Loucy (cell line): ENCODE measurements at regions not wholly inside any gene's neighbourhood (a gene's known extent, or its start where the extent isn't known, plus 50 kb on each side); places are given as distances from the start of the nearest gene placed in this dataset.

Source experiments
- H2AFZ ChIP-seq: fragments of 200-600 bp; sonication (generic); 2 replicates; pipeline ENCODE4 v1.6.0; 2016; ENCODE audit warnings: antibody characterized with exemption, mild to moderate bottlenecking, low read length, moderate library complexity
- H3F3A ChIP-seq: fragments of 200-600 bp; 2 replicates; pipeline ENCODE4 v1.6.0; 2016; ENCODE audit warnings: antibody characterized with exemption, low read depth, mild to moderate bottlenecking
- H3K27me3 ChIP-seq: fragments of 200-600 bp; sonication (generic); 2 replicates; pipeline ENCODE4 v1.6.1; 2014; ENCODE audit warnings: low read length, mild to moderate bottlenecking; ENCODE audit not compliant: insufficient read depth, poor library complexity, severe bottlenecking
- H3K36me3 ChIP-seq: fragments of 200-600 bp; sonication (generic); 2 replicates; pipeline ENCODE4 v1.6.1; 2016; ENCODE audit warnings: low read length; ENCODE audit not compliant: insufficient read depth
- H3K4me1 ChIP-seq: fragments of 200-600 bp; sonication (generic); 2 replicates; pipeline ENCODE4 v1.5.1; 2014; ENCODE audit warnings: low read length, mild to moderate bottlenecking; ENCODE audit not compliant: insufficient read depth, poor library complexity, severe bottlenecking
- H3K4me2 ChIP-seq: fragments of 200-600 bp; sonication (generic); 2 replicates; pipeline ENCODE4 v1.6.0; 2014; ENCODE audit warnings: antibody characterized with exemption, low read length, low read depth, mild to moderate bottlenecking; ENCODE audit not compliant: poor library complexity, severe bottlenecking
- H3K4me3 ChIP-seq: fragments of 200-600 bp; sonication (generic); 2 replicates; pipeline ENCODE4 v1.5.1; 2014; ENCODE audit warnings: low read length, mild to moderate bottlenecking, mixed read lengths; ENCODE audit not compliant: poor library complexity, severe bottlenecking
- H3K79me2 ChIP-seq: fragments of 200-600 bp; sonication (generic); 2 replicates; pipeline ENCODE4 v1.6.1; 2014; ENCODE audit warnings: low read length; ENCODE audit not compliant: insufficient read depth
- H3K9ac ChIP-seq: fragments of 200-600 bp; sonication (generic); 2 replicates; pipeline ENCODE4 v1.6.0; 2014; ENCODE audit warnings: mild to moderate bottlenecking, low read depth, low read length, moderate library complexity; ENCODE audit not compliant: poor library complexity, severe bottlenecking
- H3K9me2 ChIP-seq: fragments of 200-600 bp; sonication (generic); replicated peaks from 2 replicates; pipeline ENCODE4 v1.6.1; 2016; ENCODE audit warnings: low read depth, low read length, mixed read lengths
- H3K9me3 ChIP-seq: fragments of 200-600 bp; sonication (generic); 2 replicates; pipeline ENCODE4 v1.6.1; 2014; ENCODE audit warnings: mild to moderate bottlenecking, antibody characterized with exemption, low read length, low read depth; ENCODE audit not compliant: insufficient read depth
- H4K20me1 ChIP-seq: fragments of 200-600 bp; sonication (generic); 2 replicates; pipeline ENCODE4 v1.6.0; 2014; ENCODE audit warnings: antibody characterized with exemption, low read length, mild to moderate bottlenecking; ENCODE audit not compliant: insufficient read depth, poor library complexity, severe bottlenecking
- EZH2phosphoT487 ChIP-seq: fragments of 200-600 bp; IDR thresholded peaks from 2 replicates; pipeline ENCODE4 v1.6.1; 2018; ENCODE audit warnings: antibody characterized with exemption, mild to moderate bottlenecking, moderate library complexity, borderline replicate concordance
- TF ChIP-seq, protein P1 (sequence below): fragments of 200-600 bp; sonication (generic); conservative IDR thresholded peaks from 2 replicates; pipeline ENCODE4 v1.5.1; 2014; ENCODE audit warnings: mild to moderate bottlenecking, antibody characterized with exemption, low read length

DNA sequence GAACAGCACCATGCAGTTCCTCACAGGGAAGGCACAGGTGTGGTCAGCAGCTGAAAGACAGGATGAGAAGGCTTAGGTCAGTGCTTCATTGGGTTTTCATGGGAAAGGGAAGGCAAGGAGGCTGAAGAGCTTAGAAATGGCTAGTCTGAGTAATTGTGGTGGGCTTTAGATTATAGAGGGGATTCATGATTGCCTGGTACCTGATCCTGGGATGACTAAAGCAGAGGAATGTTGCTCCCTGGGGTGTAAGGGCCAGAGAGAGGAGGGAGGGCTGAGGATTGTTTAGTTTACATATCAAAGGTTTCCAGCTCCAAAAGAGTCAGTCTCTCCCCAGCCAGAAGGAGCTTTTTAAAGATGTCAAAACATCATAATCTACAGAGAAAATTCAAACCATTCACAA is 396.3 kb upstream of the POM121L12 start:
- no peak for TF ChIP-seq EZH2phosphoT487
- TF ChIP-seq, protein P1, sequence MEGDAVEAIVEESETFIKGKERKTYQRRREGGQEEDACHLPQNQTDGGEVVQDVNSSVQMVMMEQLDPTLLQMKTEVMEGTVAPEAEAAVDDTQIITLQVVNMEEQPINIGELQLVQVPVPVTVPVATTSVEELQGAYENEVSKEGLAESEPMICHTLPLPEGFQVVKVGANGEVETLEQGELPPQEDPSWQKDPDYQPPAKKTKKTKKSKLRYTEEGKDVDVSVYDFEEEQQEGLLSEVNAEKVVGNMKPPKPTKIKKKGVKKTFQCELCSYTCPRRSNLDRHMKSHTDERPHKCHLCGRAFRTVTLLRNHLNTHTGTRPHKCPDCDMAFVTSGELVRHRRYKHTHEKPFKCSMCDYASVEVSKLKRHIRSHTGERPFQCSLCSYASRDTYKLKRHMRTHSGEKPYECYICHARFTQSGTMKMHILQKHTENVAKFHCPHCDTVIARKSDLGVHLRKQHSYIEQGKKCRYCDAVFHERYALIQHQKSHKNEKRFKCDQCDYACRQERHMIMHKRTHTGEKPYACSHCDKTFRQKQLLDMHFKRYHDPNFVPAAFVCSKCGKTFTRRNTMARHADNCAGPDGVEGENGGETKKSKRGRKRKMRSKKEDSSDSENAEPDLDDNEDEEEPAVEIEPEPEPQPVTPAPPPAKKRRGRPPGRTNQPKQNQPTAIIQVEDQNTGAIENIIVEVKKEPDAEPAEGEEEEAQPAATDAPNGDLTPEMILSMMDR = no peak

DNA sequence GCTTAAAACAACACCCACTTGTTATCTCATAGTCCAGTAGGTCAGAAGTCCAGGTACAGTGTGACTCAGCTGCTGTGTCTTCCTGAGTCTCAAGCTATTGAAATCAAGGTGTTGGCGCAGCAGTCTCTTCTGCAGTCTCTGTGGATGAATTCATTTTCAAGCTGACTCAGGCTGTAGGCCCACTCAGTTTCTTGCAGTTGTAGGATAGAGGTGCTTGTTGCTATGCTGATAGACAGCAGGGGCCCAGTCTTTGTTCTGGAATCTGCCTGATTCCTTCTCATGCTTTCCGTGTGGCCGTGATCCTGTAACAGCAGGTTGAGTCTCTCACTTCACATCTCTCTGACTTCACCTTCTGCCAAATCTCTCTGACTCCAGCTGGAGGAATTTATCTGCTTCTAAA is 400.4 kb upstream of the POM121L12 start:
- no peak overlapping the region for H3K4me2 ChIP-seq
- H2AFZ ChIP-seq = no peak overlapping the region
- TF ChIP-seq EZH2phosphoT487 = no peak
- TF ChIP-seq, protein P1 = no peak

More for the DNA sequence above, 396.3 kb upstream of the POM121L12 start:
- Histone ChIP-seq H2AFZ (no peak overlapping the region), H3K9me3 (0 out of 2 replicates have a peak, but pooled peaks cover 2% of the 10 kb centered on the region), H4K20me1 (no peaks in the 10 kb centered on the region), H3K9ac (no peak overlapping the region), H3K36me3 (no peaks in the 10 kb centered on the region), H3K9me2 (no peaks in the 10 kb centered on the region), H3K4me2 (no peak overlapping the region), H3K4me1 (no peaks in the 10 kb centered on the region), H3K79me2 (no peaks in the 10 kb centered on the region), H3K27me3 (no peaks in the 10 kb centered on the region), H3F3A (no peaks in the 10 kb centered on the region), H3K4me3 (no peak overlapping the region)

DNA sequence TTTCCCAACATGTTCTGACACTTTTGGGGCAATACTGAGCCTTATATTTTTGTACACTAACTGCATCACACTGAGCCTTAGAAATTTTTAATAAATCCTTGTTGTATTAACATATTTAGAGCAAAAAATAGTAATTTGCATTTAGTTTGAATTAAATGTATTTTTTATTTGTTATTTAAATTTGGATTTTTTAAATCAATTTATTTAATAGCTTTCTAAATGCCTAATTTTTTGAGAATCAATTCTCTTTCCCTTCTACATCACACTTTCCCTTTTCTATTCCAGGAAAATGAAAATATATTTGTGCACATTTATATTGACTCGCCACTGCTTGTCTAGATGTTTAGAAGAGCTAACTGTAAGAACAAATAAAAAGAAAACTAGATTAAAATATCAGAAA is 414.6 kb upstream of the POM121L12 start:
- H3K79me2 ChIP-seq = no peaks in the 10 kb centered on the region
- no peaks in the 10 kb centered on the region for H3F3A ChIP-seq
- no peaks in the 10 kb centered on the region for H3K4me1 ChIP-seq
- no peaks in the 10 kb centered on the region for H3K27me3 ChIP-seq
- H4K20me1 ChIP-seq = no peaks in the 10 kb centered on the region
- H3K4me3 ChIP-seq = no peak overlapping the region
- H3K9me3 ChIP-seq = no peaks in the 10 kb centered on the region
- H3K9me2 ChIP-seq = no peaks in the 10 kb centered on the region
- H3K4me2 ChIP-seq = no peak overlapping the region
- no peaks in the 10 kb centered on the region for H3K36me3 ChIP-seq
- H2AFZ ChIP-seq = no peak overlapping the region
- H3K9ac ChIP-seq = no peak overlapping the region
- no peak for TF ChIP-seq EZH2phosphoT487
- TF ChIP-seq, protein P1 = no peak

More for the DNA sequence above, 400.4 kb upstream of the POM121L12 start:
- H3K36me3 ChIP-seq = no peaks in the 10 kb centered on the region
- H3F3A ChIP-seq = no peaks in the 10 kb centered on the region
- H3K4me3 ChIP-seq = no peak overlapping the region
- H3K4me1 ChIP-seq = no peaks in the 10 kb centered on the region
- no peaks in the 10 kb centered on the region for H3K79me2 ChIP-seq
- H4K20me1 ChIP-seq = no peaks in the 10 kb centered on the region
- H3K9me3 ChIP-seq = 0 out of 2 replicates have a peak, but pooled peaks cover 2% of the 10 kb centered on the region
- no peak overlapping the region for H3K9ac ChIP-seq
- no peaks in the 10 kb centered on the region for H3K9me2 ChIP-seq
- no peaks in the 10 kb centered on the region for H3K27me3 ChIP-seq
